Astrocyte (in vitro differentiated cells and primary cell): ENCODE measurements at regions not wholly inside any gene's neighbourhood (a gene's known extent, or its start where the extent isn't known, plus 50 kb on each side); places are given as distances from the start of the nearest gene placed in this dataset.

Experiments
- DNase-seq: peaks from one replicate; pipeline ENCODE4 v3.0.0-alpha.2; 2010; ENCODE audit warnings: low read depth
- FAIRE-seq: peaks from 2 replicates; lab custom pipeline; 2011; peaks lifted over from hg19 to GRCh38; lab: Jason Lieb, UNC
- H2AFZ ChIP-seq: 2 replicates; pipeline ENCODE4 v1.6.0; 2012; ENCODE audit warnings: low read depth, low read length, inconsistent platforms
- H3K27ac ChIP-seq: 2 replicates; pipeline ENCODE4 v1.5.1; 2011; ENCODE audit warnings: low read depth, low read length, inconsistent platforms
- H3K27me3 ChIP-seq: 2 replicates; pipeline ENCODE4 v1.6.0; 2011; ENCODE audit warnings: low read length, inconsistent platforms; ENCODE audit not compliant: insufficient read depth
- H3K36me3 ChIP-seq: 2 replicates; pipeline ENCODE4 v1.5.1; 2011; ENCODE audit warnings: low read length, inconsistent platforms; ENCODE audit not compliant: insufficient read depth
- H3K4me1 ChIP-seq: 2 replicates; pipeline ENCODE4 v1.5.1; 2011; ENCODE audit warnings: low read length, inconsistent platforms; ENCODE audit not compliant: insufficient read depth
- H3K4me2 ChIP-seq: 2 replicates; pipeline ENCODE4 v1.6.0; 2012; ENCODE audit warnings: low read length, inconsistent platforms
- H3K4me3 ChIP-seq: 2 replicates; pipeline ENCODE4 v1.5.1; 2011; ENCODE audit warnings: low read depth, mild to moderate bottlenecking, low read length, inconsistent platforms; ENCODE audit not compliant: insufficient read depth
- H3K79me2 ChIP-seq: 2 replicates; pipeline ENCODE4 v1.6.0; 2012; ENCODE audit warnings: mild to moderate bottlenecking, low read length, inconsistent platforms; ENCODE audit not compliant: insufficient read depth
- H3K9ac ChIP-seq: 2 replicates; pipeline ENCODE4 v1.6.0; 2012; ENCODE audit warnings: mild to moderate bottlenecking, low read length, inconsistent platforms
- H3K9me3 ChIP-seq: 2 replicates; pipeline ENCODE4 v1.5.1; 2012; ENCODE audit warnings: low read depth, mild to moderate bottlenecking, low read length, inconsistent platforms; ENCODE audit not compliant: insufficient read depth
- H4K20me1 ChIP-seq: 2 replicates; pipeline ENCODE4 v1.6.0; 2012; ENCODE audit warnings: low read length, inconsistent platforms; ENCODE audit not compliant: insufficient read depth
- H3K27ac Mint-ChIP-seq: one replicate; pipeline ENCODE4 v1.8.0; 2021; ENCODE audit warnings: mild to moderate bottlenecking, mixed read lengths; ENCODE audit not compliant: unreplicated experiment
- H3K27me3 Mint-ChIP-seq: one replicate; pipeline ENCODE4 v1.8.0; 2021; ENCODE audit warnings: low read depth, mixed read lengths; ENCODE audit not compliant: unreplicated experiment
- H3K36me3 Mint-ChIP-seq: one replicate; pipeline ENCODE4 v1.8.0; 2021; ENCODE audit warnings: low read depth, mixed read lengths; ENCODE audit not compliant: unreplicated experiment
- H3K4me1 Mint-ChIP-seq: one replicate; pipeline ENCODE4 v1.8.0; 2021; ENCODE audit warnings: low read depth, mixed read lengths; ENCODE audit not compliant: unreplicated experiment
- H3K4me3 Mint-ChIP-seq: one replicate; pipeline ENCODE4 v1.8.0; 2021; ENCODE audit warnings: mild to moderate bottlenecking, moderate library complexity, mixed read lengths; ENCODE audit not compliant: unreplicated experiment
- H3K9me3 Mint-ChIP-seq: one replicate; pipeline ENCODE4 v1.8.0; 2021; ENCODE audit warnings: mild to moderate bottlenecking, mixed read lengths; ENCODE audit not compliant: unreplicated experiment
- EZH2 ChIP-seq: IDR thresholded peaks from 2 replicates; pipeline ENCODE4 v1.6.1; 2012; ENCODE audit warnings: mild to moderate bottlenecking, low read length, inconsistent platforms; ENCODE audit not compliant: insufficient read depth
- TF ChIP-seq, protein P1 (sequence below): IDR thresholded peaks from 2 replicates; pipeline ENCODE4 v1.5.1; 2011; ENCODE audit warnings: low read depth, mild to moderate bottlenecking, inconsistent platforms, low read length, moderate library complexity; ENCODE audit not compliant: insufficient read depth

DNA sequence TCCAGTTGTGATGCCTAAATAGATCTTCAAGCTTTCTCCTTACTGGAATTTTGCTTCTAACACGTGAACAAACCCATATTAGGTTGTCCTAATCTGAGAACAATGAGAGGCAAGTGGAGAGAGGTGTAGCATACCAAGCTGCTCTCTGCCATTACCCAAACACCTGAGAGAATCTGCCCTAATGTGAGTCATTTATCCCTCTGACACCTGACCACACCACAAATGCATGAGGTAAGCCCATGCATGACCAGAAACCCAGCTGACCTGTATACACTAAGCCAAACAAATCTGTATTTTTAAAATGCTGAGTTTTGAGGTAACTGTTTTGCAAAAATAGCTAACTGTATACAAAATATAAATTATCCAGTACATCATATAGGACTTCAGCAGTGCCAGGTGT lies 1458.1 kb upstream of the B3GALT2 start:
- Histone ChIP-seq H4K20me1 (no peaks in the 10 kb centered on the region), H3K79me2 (no peaks in the 10 kb centered on the region), H2AFZ (no peak overlapping the region), H3K4me2 (no peak overlapping the region), H3K9me3 (no peaks in the 10 kb centered on the region), H3K27ac (no peak overlapping the region), H3K27me3 (no peaks in the 10 kb centered on the region), H3K4me1 (no peaks in the 10 kb centered on the region), H3K9ac (no peak overlapping the region), H3K4me3 (no peak overlapping the region), H3K36me3 (no peaks in the 10 kb centered on the region)
- FAIRE-seq = no peak
- Mint-ChIP-seq H3K27ac (no peak overlapping the region), H3K9me3 (no peaks in the 10 kb centered on the region), H3K4me3 (no peak overlapping the region), H3K4me1 (no peaks in the 10 kb centered on the region), H3K36me3 (no peaks in the 10 kb centered on the region), H3K27me3 (no peaks in the 10 kb centered on the region)
- TF ChIP-seq, protein P1, sequence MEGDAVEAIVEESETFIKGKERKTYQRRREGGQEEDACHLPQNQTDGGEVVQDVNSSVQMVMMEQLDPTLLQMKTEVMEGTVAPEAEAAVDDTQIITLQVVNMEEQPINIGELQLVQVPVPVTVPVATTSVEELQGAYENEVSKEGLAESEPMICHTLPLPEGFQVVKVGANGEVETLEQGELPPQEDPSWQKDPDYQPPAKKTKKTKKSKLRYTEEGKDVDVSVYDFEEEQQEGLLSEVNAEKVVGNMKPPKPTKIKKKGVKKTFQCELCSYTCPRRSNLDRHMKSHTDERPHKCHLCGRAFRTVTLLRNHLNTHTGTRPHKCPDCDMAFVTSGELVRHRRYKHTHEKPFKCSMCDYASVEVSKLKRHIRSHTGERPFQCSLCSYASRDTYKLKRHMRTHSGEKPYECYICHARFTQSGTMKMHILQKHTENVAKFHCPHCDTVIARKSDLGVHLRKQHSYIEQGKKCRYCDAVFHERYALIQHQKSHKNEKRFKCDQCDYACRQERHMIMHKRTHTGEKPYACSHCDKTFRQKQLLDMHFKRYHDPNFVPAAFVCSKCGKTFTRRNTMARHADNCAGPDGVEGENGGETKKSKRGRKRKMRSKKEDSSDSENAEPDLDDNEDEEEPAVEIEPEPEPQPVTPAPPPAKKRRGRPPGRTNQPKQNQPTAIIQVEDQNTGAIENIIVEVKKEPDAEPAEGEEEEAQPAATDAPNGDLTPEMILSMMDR = no peak
- no peak for TF ChIP-seq EZH2
- no peak for DNase-seq

DNA sequence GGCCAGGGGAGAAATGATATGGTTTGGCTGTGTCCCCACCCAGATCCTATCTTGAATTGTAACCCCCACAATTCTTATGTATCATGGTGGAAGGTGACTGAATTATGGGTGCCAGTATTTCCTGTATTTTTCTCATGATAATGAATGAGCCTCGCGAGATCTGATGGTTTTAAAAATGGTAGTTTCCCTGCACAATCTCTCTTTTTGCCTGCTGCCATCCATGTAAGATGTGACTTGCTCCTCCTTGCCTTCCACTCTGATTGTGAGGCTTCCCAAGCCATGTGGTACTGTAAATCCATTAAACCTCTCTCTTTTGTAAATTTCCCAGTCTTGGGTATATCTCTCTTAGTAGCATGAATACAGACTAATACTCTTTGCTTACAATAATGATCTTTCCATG lies 1453.9 kb upstream of the B3GALT2 start:
- Mint-ChIP-seq H3K4me3 (no peak overlapping the region), H3K9me3 (peaks cover 4% of the 10 kb centered on the region), H3K4me1 (no peaks in the 10 kb centered on the region), H3K36me3 (no peaks in the 10 kb centered on the region), H3K27ac (no peak overlapping the region), H3K27me3 (no peaks in the 10 kb centered on the region)
- H3K36me3 ChIP-seq = no peaks in the 10 kb centered on the region
- no peak overlapping the region for H3K4me2 ChIP-seq
- no peak for FAIRE-seq
- no peak overlapping the region for H3K27ac ChIP-seq
- DNase-seq = no peak
- no peak overlapping the region for H2AFZ ChIP-seq
- H3K9me3 ChIP-seq = no peaks in the 10 kb centered on the region
- TF ChIP-seq EZH2 = no peak
- TF ChIP-seq, protein P1 = no peak
- H3K79me2 ChIP-seq = no peaks in the 10 kb centered on the region
- no peaks in the 10 kb centered on the region for H3K27me3 ChIP-seq
- no peak overlapping the region for H3K4me3 ChIP-seq
- no peak overlapping the region for H3K9ac ChIP-seq
- H4K20me1 ChIP-seq = no peaks in the 10 kb centered on the region
- H3K4me1 ChIP-seq = no peaks in the 10 kb centered on the region

DNA sequence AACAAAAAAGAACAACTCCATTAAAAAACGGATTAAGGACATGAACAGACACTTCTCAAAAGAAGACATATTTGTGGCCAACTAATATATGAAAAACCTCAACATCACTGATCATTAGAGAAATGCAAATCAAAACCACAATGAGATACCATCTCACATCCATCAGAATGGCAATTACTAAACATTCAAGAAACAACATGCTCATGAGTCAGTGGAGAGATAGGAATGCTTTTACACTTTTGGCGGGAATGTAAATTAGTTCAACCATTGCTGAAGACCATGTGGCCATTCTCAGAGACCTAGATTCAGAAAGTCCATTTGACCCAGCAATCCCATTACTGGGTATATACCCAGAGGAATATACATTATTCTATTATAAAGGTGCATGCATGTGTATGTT lies 1442.6 kb upstream of the B3GALT2 start:
- no peaks in the 10 kb centered on the region for H3K9me3 ChIP-seq
- H3K27me3 ChIP-seq = no peaks in the 10 kb centered on the region
- Mint-ChIP-seq H3K4me1 (no peaks in the 10 kb centered on the region), H3K27ac (no peak overlapping the region), H3K27me3 (no peaks in the 10 kb centered on the region), H3K36me3 (no peaks in the 10 kb centered on the region), H3K9me3 (peaks cover 5% of the 10 kb centered on the region), H3K4me3 (no peak overlapping the region)
- H2AFZ ChIP-seq = no peak overlapping the region
- H4K20me1 ChIP-seq = no peaks in the 10 kb centered on the region
- no peaks in the 10 kb centered on the region for H3K4me1 ChIP-seq
- no peaks in the 10 kb centered on the region for H3K36me3 ChIP-seq
- DNase-seq (peak; percentile 14), FAIRE-seq (no peak)
- no peak overlapping the region for H3K9ac ChIP-seq
- no peaks in the 10 kb centered on the region for H3K79me2 ChIP-seq
- TF ChIP-seq, protein P1 = no peak
- TF ChIP-seq EZH2 = no peak
- H3K27ac ChIP-seq = no peak overlapping the region
- H3K4me3 ChIP-seq = no peak overlapping the region
- no peak overlapping the region for H3K4me2 ChIP-seq
